ENCODE measurements at regions not wholly inside any gene's neighbourhood (a gene's known extent, or its start where the extent isn't known, plus 50 kb on each side); places are given as distances from the start of the nearest gene placed in this dataset.

GRCh38 chr12:111076611-111077451 lies 156.5 kb upstream of the MYL2 start:
- 91% methylated on average over 19 of the region's 23 CpGs for WGBS (ENCODE audit: insufficient coverage)
- Histone ChIP-seq H3K79me2 (ENCODE audit: control insufficient read depth, insufficient read depth, low read length) (no peaks in the 10 kb centered on the region), H3K27ac (ENCODE audit: low read length in 2 of 2) (no peak overlapping the region), H3K9ac (ENCODE audit: low read length) (no peak overlapping the region), H4K20me1 (ENCODE audit: control insufficient read depth, insufficient read depth, low read length, poor library complexity, severe bottlenecking) (no peaks in the 10 kb centered on the region), H3K4me1 (ENCODE audit: control insufficient read depth in 2 of 2, insufficient read depth in 2 of 2, low read length in 2 of 2) (no peaks in the 10 kb centered on the region), H3K4me3 (ENCODE audit: control extremely low read depth in 1 of 5, extremely low read depth in 1 of 5, insufficient read depth in 1 of 5, low read depth in 2 of 5, low read length in 4 of 5) (no peak overlapping the region), H3K36me3 (replicated peaks in 1 of 2; ENCODE audit: control extremely low read depth in 1 of 2, control insufficient read depth in 1 of 2, extremely low read depth in 1 of 2, insufficient read depth in 2 of 2, low read length in 1 of 2) (no peaks in the 10 kb centered on the region), H2AFZ (ENCODE audit: insufficient read depth, low read depth, low read length, poor library complexity, severe bottlenecking) (no peak overlapping the region), H3K27me3 (replicated peaks in 1 of 4; ENCODE audit: control extremely low read depth in 1 of 4, control insufficient read depth in 3 of 4, insufficient read depth in 4 of 4, low read length in 3 of 4) (peaks cover 0 to 6% (median 0%) of the 10 kb centered on the region in 4 experiments), H3K9me3 (ENCODE audit: control extremely low read depth in 1 of 3, control insufficient read depth in 2 of 3, insufficient read depth in 1 of 3, low read length in 2 of 3) (no peaks in the 10 kb centered on the region), H3K4me2 (replicated peaks; ENCODE audit: low read depth, low read length, poor library complexity, severe bottlenecking) (no peak overlapping the region)
- Mint-ChIP-seq H3K4me3 (no peak overlapping the region), H3K4me1 (no peaks in the 10 kb centered on the region), H3K9me3 (ENCODE audit: insufficient read depth) (no peaks in the 10 kb centered on the region), H3K27ac (no peak overlapping the region), H3K27me3 (peaks cover 25% of the 10 kb centered on the region)
- no peak for DNase-seq
- ATAC-seq (ENCODE audit: low read depth) = no peak
- no peak for TF ChIP-seq CTCF (IDR thresholded peaks at IDR 0.05)
- TF ChIP-seq EZH2 (IDR thresholded peaks at IDR 0.05; ENCODE audit: borderline replicate concordance, insufficient read depth, low read depth, low read length, poor library complexity, severe bottlenecking) = no peak
- ChIA-PET POLR2A (no interaction called here), CTCF (no interaction called here)
- intact Hi-C loops (cut with micrococcal nuclease) = no loop called here

GRCh38 chr12:111076199-111076598 lies 155.8 kb upstream of the MYL2 start:
- CTCF ChIA-PET = no interaction called here
- ATAC-seq (ENCODE audit: low read depth) = no peak
- H3K27me3 ChIP-seq (replicated peaks in 1 of 4; ENCODE audit: control extremely low read depth in 1 of 4, control insufficient read depth in 3 of 4, insufficient read depth in 4 of 4, low read length in 3 of 4) = peaks cover 0 to 6% (median 0%) of the 10 kb centered on the region in 4 experiments

More at GRCh38 chr12:111076199-111076598, 155.8 kb upstream of the MYL2 start:
- Mint-ChIP-seq H3K9me3 (ENCODE audit: insufficient read depth) (no peaks in the 10 kb centered on the region), H3K4me1 (no peaks in the 10 kb centered on the region), H3K4me3 (no peak overlapping the region), H3K27me3 (peaks cover 23% of the 10 kb centered on the region), H3K27ac (no peak overlapping the region)
- no peak for DNase-seq
- Histone ChIP-seq H4K20me1 (ENCODE audit: control insufficient read depth, insufficient read depth, low read length, poor library complexity, severe bottlenecking) (no peaks in the 10 kb centered on the region), H3K9ac (ENCODE audit: low read length) (no peak overlapping the region), H3K36me3 (replicated peaks in 1 of 2; ENCODE audit: control extremely low read depth in 1 of 2, control insufficient read depth in 1 of 2, extremely low read depth in 1 of 2, insufficient read depth in 2 of 2, low read length in 1 of 2) (no peaks in the 10 kb centered on the region), H3K9me3 (ENCODE audit: control extremely low read depth in 1 of 3, control insufficient read depth in 2 of 3, insufficient read depth in 1 of 3, low read length in 2 of 3) (no peaks in the 10 kb centered on the region), H3K4me3 (ENCODE audit: control extremely low read depth in 1 of 5, extremely low read depth in 1 of 5, insufficient read depth in 1 of 5, low read depth in 2 of 5, low read length in 4 of 5) (no peak overlapping the region), H2AFZ (ENCODE audit: insufficient read depth, low read depth, low read length, poor library complexity, severe bottlenecking) (no peak overlapping the region), H3K79me2 (ENCODE audit: control insufficient read depth, insufficient read depth, low read length) (no peaks in the 10 kb centered on the region), H3K27ac (ENCODE audit: low read length in 2 of 2) (no peak overlapping the region), H3K4me1 (ENCODE audit: control insufficient read depth in 2 of 2, insufficient read depth in 2 of 2, low read length in 2 of 2) (no peaks in the 10 kb centered on the region), H3K4me2 (replicated peaks; ENCODE audit: low read depth, low read length, poor library complexity, severe bottlenecking) (no peak overlapping the region)
- intact Hi-C loops (cut with micrococcal nuclease) = no loop called here
- TF ChIP-seq EZH2 (IDR thresholded peaks at IDR 0.05; ENCODE audit: borderline replicate concordance, insufficient read depth, low read depth, low read length, poor library complexity, severe bottlenecking) (no peak), CTCF (IDR thresholded peaks at IDR 0.05) (no peak)
- POLR2A ChIA-PET = no interaction called here
- 100% methylated on average over 1 of the region's 1 CpG for WGBS (ENCODE audit: insufficient coverage)
